ENCODE measurements at regions not wholly inside any gene's neighbourhood (a gene's known extent, or its start where the extent isn't known, plus 50 kb on each side); places are given as distances from the start of the nearest gene placed in this dataset.

- DNase-seq (ENCODE audit: low read depth): no peak
Observed at GRCh38 chr22:44423556-44424358, 74.3 kb downstream of the RTL6 start.

DNA sequence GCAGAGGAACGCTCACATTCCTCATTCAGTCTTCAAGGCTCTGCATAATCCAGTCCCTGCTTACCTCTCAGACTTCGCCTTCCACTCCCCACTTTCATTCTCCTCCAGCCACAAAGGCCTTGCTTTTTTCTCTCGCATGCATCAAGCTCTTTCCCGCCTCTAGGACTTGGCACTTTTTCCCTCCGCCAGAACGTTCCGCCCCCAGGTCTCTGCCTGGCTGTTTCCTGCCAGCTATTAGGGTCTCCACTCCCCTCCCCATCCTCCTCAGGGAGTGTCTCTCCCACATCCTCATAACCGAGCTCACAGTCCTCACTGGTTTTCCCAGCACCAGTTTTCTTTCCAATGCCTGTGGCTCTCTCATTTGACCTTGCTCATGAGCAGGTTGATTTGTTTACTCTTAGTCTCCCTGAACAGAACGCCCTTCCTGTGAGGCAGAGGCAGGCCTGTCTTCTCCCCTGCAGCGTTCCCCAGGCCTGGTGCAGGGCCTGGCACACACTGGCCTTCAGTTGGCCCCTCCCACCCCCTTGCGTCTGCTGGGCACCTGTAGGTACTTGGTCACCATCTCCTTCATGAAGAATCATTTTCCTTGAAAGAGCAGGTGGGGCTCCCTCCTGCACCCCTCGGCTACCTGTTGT is 75.2 kb downstream of the RTL6 start:
- no peak for DNase-seq (ENCODE audit: low read depth)

GRCh38 chr22:44419429-44419828 is 78.6 kb downstream of the RTL6 start:
- DNase-seq (ENCODE audit: low read depth): no peak

- no peak for DNase-seq (ENCODE audit: low read depth)
Observed at GRCh38 chr22:44413211-44413610, 84.8 kb downstream of the RTL6 start.

GRCh38 chr22:44412136-44412731 is 85.8 kb downstream of the RTL6 start:
- DNase-seq (ENCODE audit: low read depth): no peak

- no peak for DNase-seq (ENCODE audit: low read depth)
Observed at GRCh38 chr22:44411226-44412135, 86.6 kb downstream of the RTL6 start.

DNA sequence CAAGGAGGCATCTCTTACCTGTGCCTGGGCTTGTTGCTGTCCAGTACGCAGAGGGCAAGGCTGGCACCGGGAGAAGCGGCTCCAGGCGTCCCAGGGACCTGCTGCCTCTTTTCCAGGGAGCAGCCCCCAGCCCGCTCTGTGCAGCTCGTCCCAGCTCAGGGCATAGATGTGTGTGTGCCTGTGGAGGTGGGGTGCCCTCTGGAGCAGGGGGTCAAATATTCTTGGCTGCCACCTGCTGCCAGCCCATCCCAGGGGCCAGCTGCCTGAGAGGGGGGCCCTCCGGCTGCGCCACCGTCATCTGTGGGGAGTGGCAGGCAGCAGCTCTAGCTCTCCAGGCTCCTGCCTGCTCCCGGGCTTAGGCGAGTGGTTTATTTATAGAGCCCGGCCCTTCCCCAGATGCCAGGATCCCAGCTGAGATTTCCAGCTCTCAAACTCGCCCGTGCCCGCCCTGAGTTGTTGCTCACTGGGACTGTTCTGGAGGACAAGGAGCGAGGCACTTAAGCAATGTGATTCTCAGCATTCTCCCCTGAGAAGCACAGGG is 87.5 kb downstream of the RTL6 start:
- DNase-seq (ENCODE audit: low read depth): no peak

GRCh38 chr22:44409974-44410316 is 88.1 kb downstream of the RTL6 start:
- no peak for DNase-seq (ENCODE audit: low read depth)

GRCh38 chr22:44409211-44409973 is 88.6 kb downstream of the RTL6 start:
- no peak for DNase-seq (ENCODE audit: low read depth)

GRCh38 chr22:44408829-44409192 is 89.2 kb downstream of the RTL6 start:
- no peak for DNase-seq (ENCODE audit: low read depth)

- DNase-seq (ENCODE audit: low read depth): no peak
Observed at GRCh38 chr22:44407987-44408828, 89.8 kb downstream of the RTL6 start.

DNA sequence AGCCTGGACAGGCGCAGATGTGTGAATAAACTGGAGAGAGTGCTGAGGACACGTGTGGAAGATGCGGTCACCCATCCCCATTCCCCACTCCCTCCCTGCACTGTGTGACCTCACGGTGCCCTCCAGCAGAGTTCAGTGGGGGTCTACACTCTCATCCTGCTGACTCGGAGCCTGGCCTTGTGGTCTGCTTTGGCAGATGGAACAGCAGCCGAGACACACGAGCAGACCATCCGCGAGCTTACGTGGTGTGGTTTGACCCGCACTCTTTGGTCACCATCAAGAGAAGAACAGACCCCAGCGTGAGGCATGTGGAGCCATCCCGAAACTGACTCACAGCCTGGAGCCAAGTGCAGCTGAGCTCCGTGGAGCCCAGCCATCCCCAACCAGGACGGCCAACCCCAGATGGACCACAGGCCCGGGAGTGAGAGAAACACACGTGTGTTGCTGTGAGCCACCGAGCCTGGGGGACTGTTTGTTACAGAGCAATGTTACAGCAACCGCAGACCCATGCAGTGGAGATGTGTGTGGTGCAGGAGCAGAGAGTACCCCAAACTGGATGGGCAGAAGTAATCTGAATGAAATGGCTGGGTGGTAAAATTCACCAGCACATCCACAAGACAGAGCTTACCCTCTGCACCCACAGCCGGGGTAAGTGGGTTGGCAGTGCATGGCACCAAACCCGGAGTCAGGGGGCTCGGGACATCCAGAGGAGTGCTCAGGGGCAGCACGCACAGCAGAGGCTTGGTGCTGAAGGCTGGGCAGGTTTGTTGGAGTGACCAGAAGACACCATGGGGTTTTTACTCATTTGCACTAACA is 90.7 kb downstream of the RTL6 start:
- DNase-seq (ENCODE audit: low read depth): no peak

- no peak for DNase-seq (ENCODE audit: low read depth)
Observed at GRCh38 chr22:44406341-44407170, 91.5 kb downstream of the RTL6 start.

GRCh38 chr22:44405661-44406060 is 92.4 kb downstream of the RTL6 start:
- no peak for DNase-seq (ENCODE audit: low read depth)

- DNase-seq (ENCODE audit: low read depth): no peak
Observed at GRCh38 chr22:44404341-44405020, 91.7 kb upstream of the SHISAL1 start.

DNA sequence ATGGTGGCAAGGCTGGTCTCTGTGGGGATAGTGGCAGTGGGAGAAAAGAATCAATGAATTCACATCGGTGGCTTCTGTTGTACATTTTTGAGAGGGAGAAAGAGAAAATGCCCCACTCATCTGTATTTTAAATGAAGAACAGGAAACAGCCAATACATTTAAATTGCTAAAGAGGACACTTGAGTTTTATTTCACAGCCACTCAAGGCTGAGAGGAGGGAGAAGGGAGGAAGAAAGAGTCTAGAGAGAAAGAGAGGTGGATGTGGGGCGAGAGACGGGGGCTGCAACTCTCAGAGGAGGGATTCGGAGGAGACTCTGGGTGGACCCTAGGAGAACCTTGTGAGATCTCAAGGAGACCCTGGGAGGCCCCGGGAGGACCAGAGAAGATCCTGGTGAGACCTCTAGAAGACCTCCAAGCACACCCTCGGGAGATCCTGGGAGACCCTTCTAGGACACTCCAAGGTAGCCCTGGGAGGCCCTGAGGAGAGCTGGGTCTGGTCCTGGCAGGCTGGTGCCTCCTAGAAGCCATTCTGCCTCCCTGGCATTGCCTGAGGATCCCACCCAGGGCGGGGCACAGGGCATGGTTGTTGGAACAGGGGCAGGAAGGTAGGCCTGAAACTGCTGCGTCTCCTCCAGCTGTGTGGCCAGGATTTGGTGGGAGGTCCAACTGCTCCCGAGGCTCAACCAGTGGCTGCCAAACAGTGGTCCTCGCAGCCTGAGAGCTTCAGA is 91.0 kb upstream of the SHISAL1 start:
- DNase-seq (ENCODE audit: low read depth): no peak

GRCh38 chr22:44403166-44403565 is 90.4 kb upstream of the SHISAL1 start:
- no peak for DNase-seq (ENCODE audit: low read depth)

Data from LHCN-M2 (cell line).